Kidney (tissue), 13 donors: ENCODE measurements at regions not wholly inside any gene's neighbourhood (a gene's known extent, or its start where the extent isn't known, plus 50 kb on each side); places are given as distances from the start of the nearest gene placed in this dataset.

ENCODE experiments used
- DNase-seq, 5 donors: peaks; one replicate each; pipeline ENCODE4 v3.0.0-alpha.2; 2013 to 2020
- FAIRE-seq: peaks from 2 replicates; lab custom pipeline; 2012; peaks lifted over from hg19 to GRCh38; lab: Jason Lieb, UNC
- H3K27ac ChIP-seq, 2 donors: one replicate each; pipeline ENCODE4 v1.7.0; 2013; ENCODE audit warnings: low read depth in 2 of 2, low read length in 2 of 2, inconsistent platforms in 1 of 2
- H3K27me3 ChIP-seq: one replicate; pipeline ENCODE4 v1.7.1; 2013; ENCODE audit warnings: low read length, inconsistent platforms; ENCODE audit not compliant: control insufficient read depth, insufficient read depth
- H3K36me3 ChIP-seq, 3 donors: one replicate each; pipeline versions ENCODE4 v1.7.0 to v1.7.1; 2013; ENCODE audit warnings: low read length in 3 of 3, control low read depth in 1 of 3, inconsistent platforms in 1 of 3; ENCODE audit not compliant: insufficient read depth in 3 of 3, control insufficient read depth in 2 of 3
- H3K4me1 ChIP-seq, 3 donors: one replicate each; pipeline versions ENCODE4 v1.7.0 to v1.7.1; 2013; ENCODE audit warnings: low read length in 3 of 3, inconsistent platforms in 1 of 3, low read depth in 1 of 3; ENCODE audit not compliant: control insufficient read depth in 2 of 3, insufficient read depth in 2 of 3
- H3K4me3 ChIP-seq, 3 donors: one replicate each; pipeline versions ENCODE4 v1.7.0 to v1.8.1; 2013; ENCODE audit warnings: low read length in 3 of 3, control low read depth in 1 of 3, inconsistent platforms in 1 of 3
- H3K9ac ChIP-seq, 3 donors: one replicate each; pipeline versions ENCODE4 v1.7.0 to v1.7.1; 2013; ENCODE audit warnings: low read length in 3 of 3, control low read depth in 1 of 3, inconsistent platforms in 1 of 3
- H3K9me3 ChIP-seq, 3 donors: one replicate each; pipeline versions ENCODE4 v1.7.0 to v1.7.1; 2013; ENCODE audit warnings: low read length in 3 of 3, control low read depth in 1 of 3, inconsistent platforms in 1 of 3; ENCODE audit not compliant: control insufficient read depth in 2 of 3, insufficient read depth in 1 of 3
- intact Hi-C: fragments of 100-400 bp; cut with DNase I; formaldehyde crosslinking; loops from one replicate; pipeline ENCODE4 v1.11.1; 2022
- TF ChIP-seq, protein P1 (sequence below): IDR thresholded peaks from 3 replicates; pipeline ENCODE4 v1.5.1; 2012; ENCODE audit warnings: mild to moderate bottlenecking, moderate library complexity, borderline replicate concordance; ENCODE audit not compliant: insufficient read depth; ENCODE audit errors: extremely low read depth
- donor health status: control.
- donor health status: control.
- donor health status: control.
- donor health status: control.
- donor health status: control.
- donor health status: DM: yes; HTN: yes; CAD: no.
- donor health status: Normal renal cell carcinoma (clear cell type).

DNA sequence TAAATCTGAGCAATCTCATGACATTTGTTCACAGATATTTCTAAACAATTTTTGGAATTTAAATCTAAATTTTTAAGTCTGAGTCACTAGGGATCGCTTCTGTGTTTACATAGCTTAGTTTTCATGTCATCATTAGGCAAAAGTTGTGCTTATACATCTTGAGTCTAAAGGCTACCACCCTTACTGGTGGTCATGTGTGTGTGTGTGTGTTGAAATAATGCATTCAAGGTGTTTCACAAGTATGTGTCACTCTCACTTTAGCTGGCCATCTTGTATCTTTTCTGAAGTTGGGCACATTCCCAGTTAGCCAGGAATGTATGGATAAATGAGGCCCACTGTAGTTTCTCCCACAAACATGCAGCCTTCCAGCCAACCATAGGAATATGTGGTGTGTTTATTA is 1162.5 kb upstream of the PRMT6 start:
- Histone ChIP-seq H3K9ac (no peak overlapping the region), H3K4me1 (no peaks in the 10 kb centered on the region), H3K27me3 (no peaks in the 10 kb centered on the region), H3K4me3 (no peak overlapping the region), H3K27ac (no peak overlapping the region), H3K36me3 (no peaks in the 10 kb centered on the region), H3K9me3 (no peaks in the 10 kb centered on the region)
- DNase-seq (no peak), FAIRE-seq (no peak)
- TF ChIP-seq, protein P1, sequence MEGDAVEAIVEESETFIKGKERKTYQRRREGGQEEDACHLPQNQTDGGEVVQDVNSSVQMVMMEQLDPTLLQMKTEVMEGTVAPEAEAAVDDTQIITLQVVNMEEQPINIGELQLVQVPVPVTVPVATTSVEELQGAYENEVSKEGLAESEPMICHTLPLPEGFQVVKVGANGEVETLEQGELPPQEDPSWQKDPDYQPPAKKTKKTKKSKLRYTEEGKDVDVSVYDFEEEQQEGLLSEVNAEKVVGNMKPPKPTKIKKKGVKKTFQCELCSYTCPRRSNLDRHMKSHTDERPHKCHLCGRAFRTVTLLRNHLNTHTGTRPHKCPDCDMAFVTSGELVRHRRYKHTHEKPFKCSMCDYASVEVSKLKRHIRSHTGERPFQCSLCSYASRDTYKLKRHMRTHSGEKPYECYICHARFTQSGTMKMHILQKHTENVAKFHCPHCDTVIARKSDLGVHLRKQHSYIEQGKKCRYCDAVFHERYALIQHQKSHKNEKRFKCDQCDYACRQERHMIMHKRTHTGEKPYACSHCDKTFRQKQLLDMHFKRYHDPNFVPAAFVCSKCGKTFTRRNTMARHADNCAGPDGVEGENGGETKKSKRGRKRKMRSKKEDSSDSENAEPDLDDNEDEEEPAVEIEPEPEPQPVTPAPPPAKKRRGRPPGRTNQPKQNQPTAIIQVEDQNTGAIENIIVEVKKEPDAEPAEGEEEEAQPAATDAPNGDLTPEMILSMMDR, result no peak
- intact Hi-C loops, result no loop called here

DNA sequence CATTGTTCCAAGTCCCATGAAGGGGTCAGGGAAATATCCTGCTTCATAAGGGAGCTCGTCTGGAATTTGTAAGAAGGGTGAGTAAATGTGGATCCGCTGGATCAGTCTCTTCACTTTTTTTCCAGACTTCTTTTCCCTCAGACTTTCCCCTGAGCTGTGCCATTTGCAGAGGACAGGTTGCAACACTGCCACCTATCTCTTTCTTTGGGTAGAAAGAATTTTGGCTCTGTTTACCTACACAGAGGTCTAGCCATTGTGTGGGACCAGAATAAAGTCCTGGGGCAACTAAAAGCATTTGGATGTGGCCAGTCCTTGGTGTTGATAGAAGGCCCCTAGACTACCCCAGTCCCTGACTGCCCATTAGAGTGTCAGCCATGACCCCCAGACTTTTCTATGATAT is 1146.7 kb upstream of the PRMT6 start:
- Histone ChIP-seq H3K27ac (no peak overlapping the region), H3K4me1 (peaks cover 0 to 2% (median 0%) of the 10 kb centered on the region in 3 donors), H3K4me3 (no peak overlapping the region), H3K27me3 (no peaks in the 10 kb centered on the region), H3K9ac (no peak overlapping the region), H3K9me3 (no peaks in the 10 kb centered on the region), H3K36me3 (no peaks in the 10 kb centered on the region)
- TF ChIP-seq, protein P1, result no peak
- intact Hi-C loops, result no loop called here
- DNase-seq (no peak), FAIRE-seq (no peak)

DNA sequence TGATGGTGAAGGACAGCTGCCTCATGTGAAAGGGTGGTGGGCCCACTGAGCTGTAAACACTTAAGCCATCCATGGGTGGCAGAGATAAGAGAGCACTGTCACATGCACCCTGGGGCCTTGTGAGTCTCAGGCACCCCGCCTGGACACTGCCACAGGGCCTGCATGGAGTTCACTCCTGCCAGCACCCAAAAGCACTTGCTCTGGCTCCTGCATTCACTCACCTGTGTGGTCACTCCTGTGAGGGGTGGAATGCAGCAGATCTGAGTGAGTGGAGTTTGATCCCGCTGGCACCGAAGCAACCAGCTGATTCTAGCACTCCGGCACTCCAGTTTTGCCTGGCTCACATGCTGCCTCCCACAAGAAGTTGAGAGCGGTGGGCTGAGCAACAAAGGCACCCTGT is 1142.1 kb upstream of the PRMT6 start:
- Histone ChIP-seq H3K9ac (no peak overlapping the region), H3K27ac (no peak overlapping the region), H3K4me1 (peaks cover 0 to 2% (median 0%) of the 10 kb centered on the region in 3 donors), H3K9me3 (no peaks in the 10 kb centered on the region), H3K4me3 (no peak overlapping the region), H3K36me3 (no peaks in the 10 kb centered on the region), H3K27me3 (no peaks in the 10 kb centered on the region)
- TF ChIP-seq, protein P1, result no peak
- FAIRE-seq (no peak), DNase-seq (peak in 1 of 5 donors; percentile 2)
- intact Hi-C loops, result no loop called here

DNA sequence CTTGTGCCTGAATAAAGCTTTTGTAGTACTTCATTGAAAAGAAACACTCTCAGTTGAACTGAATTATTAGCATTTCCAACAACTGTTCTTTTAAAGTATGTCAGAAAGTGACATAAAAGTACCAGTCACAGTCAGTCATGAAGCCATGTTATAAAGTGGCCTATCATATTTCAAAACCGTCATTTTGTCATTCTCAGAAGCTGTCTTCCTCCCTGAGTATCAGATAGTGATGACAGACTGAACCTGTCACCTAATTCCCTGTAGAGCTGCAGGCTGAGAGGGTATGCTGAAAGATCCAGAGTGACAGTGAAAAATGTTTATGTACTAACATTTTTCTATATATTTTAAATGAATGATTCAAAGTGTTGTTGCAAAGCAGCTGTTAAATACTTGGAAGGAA is 1121.7 kb upstream of the PRMT6 start:
- no peak overlapping the region for H3K4me3 ChIP-seq
- no peaks in the 10 kb centered on the region for H3K27me3 ChIP-seq
- DNase-seq (no peak), FAIRE-seq (no peak)
- H3K4me1 ChIP-seq, result no peaks in the 10 kb centered on the region
- intact Hi-C loops, result no loop called here
- H3K9me3 ChIP-seq, result no peaks in the 10 kb centered on the region
- H3K36me3 ChIP-seq, result no peaks in the 10 kb centered on the region
- TF ChIP-seq, protein P1, result no peak
- no peak overlapping the region for H3K27ac ChIP-seq
- no peak overlapping the region for H3K9ac ChIP-seq
